ENCODE measurements at regions not wholly inside any gene's neighbourhood (a gene's known extent, or its start where the extent isn't known, plus 50 kb on each side); places are given as distances from the start of the nearest gene placed in this dataset.

- H3K27ac ChIP-seq (ENCODE audit: low read depth, low read length), result no peak overlapping the region
- ATAC-seq, result no peak
- no peaks in the 10 kb centered on the region for H3K9me2 ChIP-seq (ENCODE audit: insufficient read depth)
- intact Hi-C loops (cut with micrococcal nuclease), result no loop called here
- no peaks in the 10 kb centered on the region for H3K4me1 ChIP-seq (ENCODE audit: control insufficient read depth in 1 of 2, insufficient read depth in 2 of 2, low read length in 2 of 2)
- H3K36me3 ChIP-seq (ENCODE audit: control insufficient read depth in 1 of 2, insufficient read depth in 2 of 2, low read length in 2 of 2), result no peaks in the 10 kb centered on the region
- TF ChIP-seq YY1 (IDR thresholded peaks at IDR 0.05; ENCODE audit: extremely low read depth, insufficient replicate concordance, low read depth, low read length) (no peak), POLR2A (IDR thresholded peaks at IDR 0.05; ENCODE audit: borderline replicate concordance, extremely low read depth, insufficient read depth, insufficient read length) (no peak), RAD21 (IDR thresholded peaks at IDR 0.05; ENCODE audit: low read depth) (no peak), ATF3 (IDR thresholded peaks at IDR 0.05) (no peak), SP1 (IDR thresholded peaks at IDR 0.05; ENCODE audit: low read depth) (no peak), ELF1 (IDR thresholded peaks at IDR 0.05; ENCODE audit: borderline replicate concordance, low read depth) (no peak), TCF7L2 (IDR thresholded peaks at IDR 0.05; ENCODE audit: borderline replicate concordance, extremely low read depth, insufficient read depth, insufficient read length) (no peak), EZH2 (IDR thresholded peaks at IDR 0.05) (no peak), ZFX (IDR thresholded peaks at IDR 0.05) (no peak), POLR2AphosphoS5 (IDR thresholded peaks at IDR 0.05; ENCODE audit: low read depth, low read length) (no peak), JUND (IDR thresholded peaks at IDR 0.05) (no peak), SRF (IDR thresholded peaks at IDR 0.05; ENCODE audit: low read depth) (no peak)
- TF ChIP-seq, protein P1, sequence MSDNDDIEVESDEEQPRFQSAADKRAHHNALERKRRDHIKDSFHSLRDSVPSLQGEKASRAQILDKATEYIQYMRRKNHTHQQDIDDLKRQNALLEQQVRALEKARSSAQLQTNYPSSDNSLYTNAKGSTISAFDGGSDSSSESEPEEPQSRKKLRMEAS (IDR thresholded peaks at IDR 0.05), result no peak
- TF ChIP-seq, protein P2, sequence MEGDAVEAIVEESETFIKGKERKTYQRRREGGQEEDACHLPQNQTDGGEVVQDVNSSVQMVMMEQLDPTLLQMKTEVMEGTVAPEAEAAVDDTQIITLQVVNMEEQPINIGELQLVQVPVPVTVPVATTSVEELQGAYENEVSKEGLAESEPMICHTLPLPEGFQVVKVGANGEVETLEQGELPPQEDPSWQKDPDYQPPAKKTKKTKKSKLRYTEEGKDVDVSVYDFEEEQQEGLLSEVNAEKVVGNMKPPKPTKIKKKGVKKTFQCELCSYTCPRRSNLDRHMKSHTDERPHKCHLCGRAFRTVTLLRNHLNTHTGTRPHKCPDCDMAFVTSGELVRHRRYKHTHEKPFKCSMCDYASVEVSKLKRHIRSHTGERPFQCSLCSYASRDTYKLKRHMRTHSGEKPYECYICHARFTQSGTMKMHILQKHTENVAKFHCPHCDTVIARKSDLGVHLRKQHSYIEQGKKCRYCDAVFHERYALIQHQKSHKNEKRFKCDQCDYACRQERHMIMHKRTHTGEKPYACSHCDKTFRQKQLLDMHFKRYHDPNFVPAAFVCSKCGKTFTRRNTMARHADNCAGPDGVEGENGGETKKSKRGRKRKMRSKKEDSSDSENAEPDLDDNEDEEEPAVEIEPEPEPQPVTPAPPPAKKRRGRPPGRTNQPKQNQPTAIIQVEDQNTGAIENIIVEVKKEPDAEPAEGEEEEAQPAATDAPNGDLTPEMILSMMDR (IDR thresholded peaks at IDR 0.05 in 2 of 3, conservative IDR thresholded peaks at IDR 0.05 in 1 of 3; ENCODE audit: borderline replicate concordance in 1 of 3, insufficient read depth in 1 of 3, low read depth in 2 of 3, low read length in 2 of 3), result no peak
- no peak overlapping the region for H3K4me2 ChIP-seq (ENCODE audit: low read length)
- H3K79me2 ChIP-seq (ENCODE audit: insufficient read depth, low read length), result no peaks in the 10 kb centered on the region
- H3K9ac ChIP-seq (ENCODE audit: low read length), result no peak overlapping the region
- POLR2A ChIA-PET, result no interaction called here
- no peaks in the 10 kb centered on the region for H3K9me3 ChIP-seq (ENCODE audit: control insufficient read depth in 1 of 2, insufficient read depth in 1 of 2, low read depth in 1 of 2, low read length in 2 of 2)
- RAD21 ChIA-PET (ENCODE audit: low non-redundant PET in 1 of 2, low total read pairs in 2 of 2, uncharacterized antibody in 2 of 2, unreplicated experiment in 2 of 2), result no interaction called here
- H2AFZ ChIP-seq (ENCODE audit: low read depth, low read length, poor library complexity, severe bottlenecking), result no peak overlapping the region
- H3K27me3 ChIP-seq (ENCODE audit: insufficient read depth, low read length), result no peaks in the 10 kb centered on the region
- no peak overlapping the region for H3K4me3 ChIP-seq (replicated peaks in 1 of 2; ENCODE audit: low read depth in 1 of 2, low read length in 2 of 2)
- no peak for DNase-seq (ENCODE audit: low read depth, low spot score)
- BruUV-seq (replicated peaks), result no TSS peak
- CTCF ChIA-PET, result no interaction called here
- no peaks in the 10 kb centered on the region for H4K20me1 ChIP-seq (ENCODE audit: insufficient read depth)
These were observed 739.1 kb upstream of the ZEB2 start for GRCh38 chr2:145258903-145259579.
